Lower lobe of right lung (tissue), 2 donors: ENCODE measurements at regions not wholly inside any gene's neighbourhood (a gene's known extent, or its start where the extent isn't known, plus 50 kb on each side); places are given as distances from the start of the nearest gene placed in this dataset.

Experiments used
- ATAC-seq, 2 donors: fragments of 200-7000 bp; cut with Tn5 transposase; one replicate each; pipeline ENCODE4 v1.9.1; 2020 to 2022; ENCODE audit warnings: mild to moderate bottlenecking in 2 of 2, moderate library complexity in 2 of 2
- DNase-seq: peaks from one replicate; pipeline ENCODE4 v3.0.0-alpha.2; 2020
- H3K27ac ChIP-seq: fragments of 200-600 bp; one replicate; pipeline ENCODE4 v1.8.0; 2022
- H3K27me3 ChIP-seq: fragments of 200-600 bp; one replicate; pipeline ENCODE4 v1.8.0; 2022; ENCODE audit warnings: low read depth
- H3K36me3 ChIP-seq: fragments of 200-600 bp; one replicate; pipeline ENCODE4 v1.8.0; 2022; ENCODE audit warnings: mild to moderate bottlenecking
- H3K4me1 ChIP-seq: fragments of 200-600 bp; one replicate; pipeline ENCODE4 v1.8.0; 2022
- H3K4me3 ChIP-seq: fragments of 200-600 bp; one replicate; pipeline ENCODE4 v1.8.0; 2022; ENCODE audit warnings: mild to moderate bottlenecking
- H3K9me3 ChIP-seq: fragments of 200-600 bp; one replicate; pipeline ENCODE4 v1.8.0; 2022
- CTCF ChIP-seq: fragments of 200-600 bp; IDR thresholded peaks from one replicate; pipeline ENCODE4 v1.8.0; 2022; ENCODE audit warnings: antibody characterized with exemption, mild to moderate bottlenecking
- intact Hi-C: fragments of 100-400 bp; cut with DNase I; formaldehyde crosslinking; loops from one replicate; pipeline ENCODE4 v1.11.0; 2022
- donor health status: DM: no; HTN: yes; CAD: no; lungs with severe emphysema.

- no peak overlapping the region for H3K27ac ChIP-seq
- no peak for TF ChIP-seq CTCF
- intact Hi-C loops = no loop called here
- H3K4me3 ChIP-seq = no peak overlapping the region
- DNase-seq (no peak), ATAC-seq (no peak)
- no peaks in the 10 kb centered on the region for H3K27me3 ChIP-seq
- H3K4me1 ChIP-seq = no peaks in the 10 kb centered on the region
- H3K36me3 ChIP-seq = no peaks in the 10 kb centered on the region
- no peaks in the 10 kb centered on the region for H3K9me3 ChIP-seq
Observed at GRCh38 chr4:104113850-104114249, 380.8 kb downstream of the CXXC4 start.

- DNase-seq = no peak
- H3K36me3 ChIP-seq = no peaks in the 10 kb centered on the region
- H3K9me3 ChIP-seq = peaks cover 14% of the 10 kb centered on the region
- H3K4me1 ChIP-seq = no peaks in the 10 kb centered on the region
- no peak for TF ChIP-seq CTCF
- no peak overlapping the region for H3K4me3 ChIP-seq
- intact Hi-C loops = no loop called here
- H3K27ac ChIP-seq = no peak overlapping the region
- no peak for ATAC-seq
- no peaks in the 10 kb centered on the region for H3K27me3 ChIP-seq
Observed at GRCh38 chr4:104099141-104099540, 379.4 kb upstream of the TACR3 start.

GRCh38 chr4:104093247-104093646 is 373.5 kb upstream of the TACR3 start:
- Histone ChIP-seq H3K4me1 (no peaks in the 10 kb centered on the region), H3K36me3 (no peaks in the 10 kb centered on the region), H3K27me3 (no peaks in the 10 kb centered on the region), H3K9me3 (peaks cover 10% of the 10 kb centered on the region), H3K27ac (no peak overlapping the region), H3K4me3 (no peak overlapping the region)
- intact Hi-C loops = no loop called here
- DNase-seq (no peak), ATAC-seq (no peak)
- TF ChIP-seq CTCF = no peak

- intact Hi-C loops = no loop called here
- Histone ChIP-seq H3K9me3 (no peaks in the 10 kb centered on the region), H3K27me3 (no peaks in the 10 kb centered on the region), H3K4me3 (no peak overlapping the region), H3K27ac (no peak overlapping the region), H3K36me3 (no peaks in the 10 kb centered on the region), H3K4me1 (no peaks in the 10 kb centered on the region)
- TF ChIP-seq CTCF = no peak
- ATAC-seq (no peak), DNase-seq (no peak)
Observed at GRCh38 chr4:104073229-104073628, 353.4 kb upstream of the TACR3 start.

GRCh38 chr4:104066533-104066932 is 346.7 kb upstream of the TACR3 start:
- intact Hi-C loops = no loop called here
- no peak for ATAC-seq
- no peak for TF ChIP-seq CTCF

More at GRCh38 chr4:104066533-104066932, 346.7 kb upstream of the TACR3 start:
- no peak for DNase-seq
- no peak overlapping the region for H3K27ac ChIP-seq
- H3K27me3 ChIP-seq = no peaks in the 10 kb centered on the region
- no peaks in the 10 kb centered on the region for H3K4me1 ChIP-seq
- H3K4me3 ChIP-seq = no peak overlapping the region
- no peaks in the 10 kb centered on the region for H3K9me3 ChIP-seq
- no peaks in the 10 kb centered on the region for H3K36me3 ChIP-seq
